GM21515 (cell line): ENCODE measurements at regions not wholly inside any gene's neighbourhood (a gene's known extent, or its start where the extent isn't known, plus 50 kb on each side); places are given as distances from the start of the nearest gene placed in this dataset.

Source experiments
- ATAC-seq: cut with Tn5 transposase; IDR thresholded peaks from one replicate; pipeline ENCODE4 v1.9.1; 2021; ENCODE audit not compliant: unreplicated experiment

DNA sequence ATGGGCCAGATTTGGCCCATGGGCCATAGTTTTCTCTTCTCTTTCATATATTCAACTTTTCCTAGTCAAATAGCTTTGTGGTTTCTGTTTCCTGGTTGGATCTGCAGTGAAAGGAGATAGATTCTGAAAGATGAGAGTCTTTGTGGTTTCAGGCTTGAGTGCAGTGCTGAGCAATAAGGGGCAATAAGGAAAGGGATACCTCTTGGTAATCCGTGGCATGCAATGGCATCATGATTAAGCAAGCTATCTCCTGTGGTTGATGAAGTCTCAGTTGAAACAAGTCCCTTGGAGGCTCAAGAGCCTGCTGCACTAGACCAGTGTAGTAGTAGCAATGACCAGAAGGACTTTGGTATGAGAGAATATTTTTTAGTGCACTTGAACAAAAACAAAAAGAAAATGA lies 187.7 kb upstream of the CNTNAP2 start:
- ATAC-seq: no peak

DNA sequence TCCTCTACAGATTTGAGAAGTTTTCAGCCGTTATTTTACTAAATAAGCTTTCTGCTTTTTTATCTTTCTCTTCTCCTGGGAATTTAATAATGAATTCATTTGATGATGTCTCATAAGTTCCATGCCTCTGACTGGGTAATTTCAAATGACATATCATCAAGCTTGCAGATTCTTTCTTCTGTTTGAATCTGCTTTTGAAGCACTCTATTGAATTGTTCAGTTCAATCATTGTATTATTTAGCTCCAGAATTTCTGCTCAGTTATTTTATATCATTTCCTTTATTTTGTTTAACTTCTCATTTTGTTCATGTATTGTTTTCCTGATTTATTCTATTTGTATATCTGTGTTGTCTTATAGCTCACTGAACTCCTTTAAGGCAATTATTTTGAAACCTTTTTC lies 196.9 kb upstream of the CNTNAP2 start:
- no peak for ATAC-seq

DNA sequence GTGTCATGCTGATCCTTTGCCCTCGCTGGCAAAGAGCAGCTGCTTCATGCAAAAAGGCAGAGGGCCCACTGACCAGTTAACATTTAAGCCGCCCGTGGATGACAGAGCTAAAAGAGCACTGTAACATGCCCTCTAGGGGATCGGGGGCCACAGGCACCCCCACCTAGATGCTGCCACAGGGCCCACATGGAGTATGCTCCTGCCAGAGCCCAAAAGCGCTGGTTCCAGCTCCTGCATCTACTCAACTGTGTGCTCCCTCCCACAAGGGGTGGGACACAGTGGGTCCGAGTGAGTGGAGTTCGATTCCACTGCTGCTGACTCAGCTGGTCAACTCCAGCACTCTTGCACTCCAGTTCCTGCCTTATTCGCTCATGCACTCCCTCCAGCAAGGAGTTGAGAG lies 199.8 kb upstream of the CNTNAP2 start:
- no peak for ATAC-seq

DNA sequence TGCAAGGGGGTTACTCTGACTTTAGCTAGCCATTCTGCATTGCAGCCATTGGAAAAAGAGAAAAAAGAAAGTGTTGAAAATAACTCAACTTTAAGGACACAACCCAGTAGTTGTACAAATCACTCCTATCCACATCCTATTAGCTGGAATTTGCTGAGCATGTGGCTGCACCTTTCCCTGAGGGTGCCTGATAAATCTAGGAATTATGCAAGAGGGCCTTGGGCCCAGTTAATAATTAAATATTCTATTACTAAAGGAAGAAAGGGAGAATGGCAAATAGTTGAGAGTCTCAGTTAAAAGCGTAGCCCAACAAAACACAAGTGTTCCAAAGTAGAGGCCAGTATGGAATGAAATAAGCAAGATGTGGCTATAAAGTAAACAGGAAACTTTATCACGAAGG lies 200.9 kb upstream of the CNTNAP2 start:
- no peak for ATAC-seq

DNA sequence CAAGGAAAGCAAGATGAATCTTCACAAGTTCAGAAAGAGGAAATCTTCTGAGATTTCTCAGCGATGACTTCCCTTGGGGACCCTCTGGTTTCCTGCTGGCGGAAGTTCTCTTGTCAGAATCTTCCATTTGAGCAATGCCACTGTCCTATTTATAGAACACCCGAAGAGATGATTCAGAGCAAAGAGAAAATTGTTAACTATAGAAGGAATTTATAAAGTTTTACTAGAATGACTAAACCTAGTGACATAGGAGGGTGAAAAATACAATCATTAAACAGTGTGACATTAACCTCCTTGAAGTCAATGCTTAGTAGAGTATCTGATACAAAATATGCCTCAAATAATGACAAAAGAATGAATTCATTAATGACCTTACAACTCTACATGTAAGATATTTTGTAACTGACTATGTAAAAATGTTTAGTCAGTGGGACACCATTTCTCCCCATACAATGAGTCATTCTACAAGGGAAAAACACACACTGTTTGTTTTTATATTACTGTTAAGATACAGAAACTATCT lies 206.5 kb upstream of the CNTNAP2 start:
- ATAC-seq: no peak

GRCh38 chr7:145903658-145904057 lies 212.9 kb upstream of the CNTNAP2 start:
- ATAC-seq: no peak

DNA sequence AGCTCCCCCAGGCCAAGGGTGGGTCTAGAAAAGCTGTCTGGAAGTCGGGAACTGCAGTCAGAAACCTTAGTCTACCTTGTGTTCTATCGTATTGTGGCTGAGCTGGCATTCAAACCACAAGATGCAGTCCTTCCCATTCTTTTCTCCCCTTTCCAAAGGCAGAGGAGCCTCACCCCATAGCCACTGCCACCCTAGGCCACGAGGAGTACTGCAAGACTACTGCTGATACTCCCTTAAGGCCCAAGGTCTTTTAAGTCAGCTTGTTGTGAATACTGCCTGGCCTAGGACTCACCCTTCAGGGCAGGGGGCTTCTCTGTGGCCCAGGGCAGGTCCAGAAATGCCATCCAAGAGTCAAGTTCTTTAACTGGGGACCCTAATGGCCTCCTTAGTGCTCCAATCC lies 214.5 kb upstream of the CNTNAP2 start:
- ATAC-seq: no peak

DNA sequence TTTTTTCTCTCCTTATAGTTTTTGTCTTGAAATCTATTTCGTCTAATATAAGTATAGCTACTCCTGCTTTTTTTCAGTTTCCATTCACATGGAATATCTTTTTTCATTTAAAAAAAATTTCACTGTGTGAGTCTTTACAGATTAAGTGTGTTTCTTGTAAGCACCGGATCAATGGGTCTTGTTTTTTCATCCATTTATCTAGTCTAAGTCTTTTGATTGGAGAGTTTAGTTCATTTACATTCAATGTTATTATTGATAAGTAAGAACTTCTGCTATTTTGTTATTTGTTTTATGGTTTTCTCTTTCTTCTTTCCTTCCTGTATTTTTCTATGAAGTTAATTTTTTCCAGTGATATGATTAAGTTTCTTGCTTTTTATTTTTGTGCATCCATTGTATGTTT lies 216.7 kb upstream of the CNTNAP2 start:
- no peak for ATAC-seq

GRCh38 chr7:145893925-145894535 lies 222.6 kb upstream of the CNTNAP2 start:
- ATAC-seq: no peak

DNA sequence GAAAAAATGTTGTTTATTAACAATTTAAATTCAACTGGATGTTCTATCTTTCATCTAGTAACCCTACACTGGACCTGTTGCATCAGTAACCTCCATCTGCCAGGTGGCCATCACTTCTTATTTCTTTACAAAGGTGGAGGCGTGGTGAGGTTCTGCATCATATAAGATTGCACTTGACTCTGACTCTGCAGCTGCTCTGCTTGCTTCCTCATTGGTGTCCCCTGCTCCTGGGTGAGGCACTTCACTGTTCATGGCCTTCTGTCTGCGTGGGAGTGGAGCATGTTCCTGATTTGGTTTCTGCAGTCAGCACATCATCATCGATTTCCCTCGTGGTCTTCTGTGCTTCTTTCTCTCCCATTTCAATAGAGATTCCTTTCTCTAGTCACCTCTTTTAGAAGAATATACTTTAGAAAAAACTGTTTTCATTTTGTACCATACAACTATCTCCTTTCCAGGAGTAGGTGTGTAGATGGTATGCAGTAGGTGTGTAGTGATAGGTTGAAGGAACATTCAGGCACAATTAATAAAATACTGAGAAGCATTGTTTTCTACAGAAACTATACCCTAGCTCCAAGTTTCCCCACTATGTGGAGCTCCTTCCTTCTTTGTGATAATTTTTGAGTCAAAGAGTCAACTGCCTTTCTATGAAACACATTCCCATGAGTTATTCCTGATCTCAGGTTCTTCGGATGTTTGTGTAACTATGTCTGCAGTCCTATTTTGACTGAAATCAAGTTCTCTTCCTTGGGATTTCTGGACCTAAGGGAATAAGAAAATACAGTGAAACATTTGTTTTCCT lies 231.7 kb upstream of the CNTNAP2 start:
- no peak for ATAC-seq

- ATAC-seq: no peak
These were observed 240.2 kb upstream of the CNTNAP2 start for GRCh38 chr7:145876376-145876775.

- no peak for ATAC-seq
These were observed 241.3 kb upstream of the CNTNAP2 start for GRCh38 chr7:145875267-145875666.

DNA sequence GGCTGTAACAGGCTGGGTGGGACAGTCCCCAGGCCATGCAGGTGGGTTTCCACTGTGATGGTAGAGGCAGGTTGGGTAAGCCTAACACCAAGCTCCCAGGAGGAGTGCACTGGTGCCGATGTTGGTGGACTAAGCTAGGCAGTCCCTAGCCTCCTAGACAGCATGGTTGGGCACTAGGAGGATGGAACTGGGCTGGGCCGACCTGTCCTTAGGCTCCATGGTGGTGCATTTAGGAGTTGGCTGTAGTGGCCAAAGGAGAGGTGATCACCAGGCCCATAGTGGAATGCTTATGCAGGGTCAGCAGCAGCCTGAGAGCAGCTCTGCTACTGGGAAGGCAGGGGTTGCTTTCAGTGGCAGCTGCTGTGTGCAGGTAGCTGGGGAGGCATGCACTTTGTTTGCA lies 247.7 kb upstream of the CNTNAP2 start:
- ATAC-seq: no peak

DNA sequence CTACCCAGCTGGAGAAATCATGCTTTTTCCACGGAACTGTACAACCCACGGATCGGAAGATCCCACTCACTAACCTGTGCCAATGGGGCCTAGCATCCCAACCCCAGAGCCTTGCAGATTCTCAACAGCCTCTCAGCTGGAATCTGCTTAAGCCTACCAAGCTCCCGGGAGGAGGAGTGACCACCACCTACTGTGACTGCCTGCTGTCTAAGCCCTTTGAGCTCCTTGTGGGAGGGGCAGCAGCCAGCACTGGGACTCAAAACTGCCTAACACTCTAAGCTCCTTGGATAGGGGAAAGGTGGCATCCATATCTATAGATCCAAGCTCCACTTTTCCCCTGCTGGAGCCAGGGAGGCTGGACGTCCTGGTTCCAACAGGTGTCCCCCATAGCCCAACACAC lies 254.4 kb upstream of the CNTNAP2 start:
- ATAC-seq: no peak

- no peak for ATAC-seq
These were observed 255.8 kb upstream of the CNTNAP2 start for GRCh38 chr7:145860809-145861208.

DNA sequence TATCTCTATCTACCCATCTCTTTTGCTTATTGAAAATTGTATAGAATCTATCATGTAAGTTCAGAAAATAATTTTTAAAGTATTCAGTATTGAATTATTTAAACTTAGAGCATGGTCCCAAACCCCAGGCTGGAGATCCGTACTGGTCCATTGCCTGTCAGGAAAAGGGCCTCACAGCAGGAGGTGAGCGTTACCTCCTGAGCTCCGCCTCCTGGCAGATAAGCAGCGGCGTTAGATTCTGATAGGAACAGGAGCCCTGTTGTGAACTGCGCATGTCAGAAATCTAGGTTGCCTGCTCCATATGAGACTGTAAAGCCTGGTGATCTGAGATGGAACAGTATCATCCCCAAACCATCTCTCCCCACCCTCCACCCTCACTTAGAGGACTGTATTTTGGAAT lies 266.0 kb upstream of the CNTNAP2 start:
- no peak for ATAC-seq

- ATAC-seq: no peak
These were observed 267.9 kb upstream of the CNTNAP2 start for GRCh38 chr7:145848691-145849090.

- no peak for ATAC-seq
These were observed 271.3 kb upstream of the CNTNAP2 start for GRCh38 chr7:145845345-145845744.

DNA sequence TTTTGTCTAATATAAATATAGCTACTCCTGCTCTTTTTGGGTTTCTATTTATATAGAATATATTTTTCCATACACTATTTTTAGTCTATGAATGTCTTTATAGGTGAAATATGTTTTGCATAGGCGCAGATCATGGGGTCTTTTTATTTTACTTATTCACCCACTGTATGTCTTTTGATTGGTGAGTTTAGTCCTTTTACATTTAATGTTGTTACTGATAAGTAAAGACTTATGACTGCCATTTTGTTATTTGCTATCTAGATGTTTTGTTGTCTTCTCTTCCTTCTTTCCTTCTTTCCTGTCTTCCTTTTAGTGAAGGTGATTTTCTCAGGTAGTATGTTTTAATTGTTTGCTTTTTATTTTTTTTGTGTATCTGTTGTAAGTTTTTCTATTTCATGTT lies 276.8 kb upstream of the CNTNAP2 start:
- ATAC-seq: no peak

DNA sequence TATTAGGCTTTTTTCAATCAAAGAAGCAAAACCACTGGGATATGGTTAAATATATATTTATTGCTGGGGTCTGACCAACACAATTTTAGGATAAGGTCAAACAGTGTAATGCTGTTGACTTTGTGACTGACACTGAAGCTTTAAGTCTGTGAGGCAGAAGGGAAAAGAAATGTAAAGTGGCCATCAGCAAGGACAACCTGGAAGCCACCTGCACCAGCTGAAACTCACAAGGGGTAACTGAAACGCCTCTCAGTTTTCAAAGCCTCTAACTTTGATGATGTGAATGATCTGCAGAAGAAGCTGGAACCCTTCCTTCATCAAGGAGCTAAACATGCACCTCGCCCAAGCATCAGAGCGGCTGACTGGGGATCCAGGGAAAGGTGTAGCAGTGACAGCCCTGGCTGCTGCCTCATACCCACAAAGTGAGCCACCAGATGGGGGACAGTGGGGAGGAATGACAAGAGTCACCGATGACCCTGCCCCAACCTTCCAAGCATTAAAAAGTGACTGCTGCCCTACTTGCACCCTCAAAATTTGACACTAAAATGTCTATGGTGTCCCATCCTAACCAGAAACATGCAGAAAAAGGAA lies 284.9 kb upstream of the CNTNAP2 start:
- ATAC-seq: no peak

GRCh38 chr7:145817687-145818086 lies 298.9 kb upstream of the CNTNAP2 start:
- no peak for ATAC-seq

GRCh38 chr7:145812218-145812617 lies 304.4 kb upstream of the CNTNAP2 start:
- ATAC-seq: no peak
